ENCODE measurements at regions not wholly inside any gene's neighbourhood (a gene's known extent, or its start where the extent isn't known, plus 50 kb on each side); places are given as distances from the start of the nearest gene placed in this dataset.

DNA sequence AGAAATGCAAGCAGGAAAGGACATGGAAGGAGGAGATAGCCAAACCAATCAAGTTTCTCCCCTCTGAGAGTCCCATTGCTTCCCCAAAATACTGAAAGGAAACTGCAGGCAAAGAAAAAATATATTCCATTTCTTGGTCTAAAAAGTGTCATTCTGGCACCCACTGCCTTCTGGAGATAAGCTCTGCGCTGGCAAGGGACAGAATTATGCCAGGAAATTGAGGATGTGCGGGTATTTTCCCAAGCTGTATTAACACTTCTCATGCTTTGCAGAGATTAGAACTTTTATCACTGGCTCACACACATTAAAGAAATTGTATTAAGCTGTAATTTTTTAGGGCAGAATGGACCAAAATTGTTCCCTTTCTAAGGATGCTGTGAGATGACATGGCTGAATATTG is 381.2 kb upstream of the DUSP10 start:
- TF ChIP-seq BHLHE40 (IDR thresholded peaks at IDR 0.05; ENCODE audit: borderline replicate concordance) (no peak), FOXM1 (IDR thresholded peaks at IDR 0.05; ENCODE audit: borderline replicate concordance) (no peak)
